ENCODE measurements at regions not wholly inside any gene's neighbourhood (a gene's known extent, or its start where the extent isn't known, plus 50 kb on each side); places are given as distances from the start of the nearest gene placed in this dataset.

DNA sequence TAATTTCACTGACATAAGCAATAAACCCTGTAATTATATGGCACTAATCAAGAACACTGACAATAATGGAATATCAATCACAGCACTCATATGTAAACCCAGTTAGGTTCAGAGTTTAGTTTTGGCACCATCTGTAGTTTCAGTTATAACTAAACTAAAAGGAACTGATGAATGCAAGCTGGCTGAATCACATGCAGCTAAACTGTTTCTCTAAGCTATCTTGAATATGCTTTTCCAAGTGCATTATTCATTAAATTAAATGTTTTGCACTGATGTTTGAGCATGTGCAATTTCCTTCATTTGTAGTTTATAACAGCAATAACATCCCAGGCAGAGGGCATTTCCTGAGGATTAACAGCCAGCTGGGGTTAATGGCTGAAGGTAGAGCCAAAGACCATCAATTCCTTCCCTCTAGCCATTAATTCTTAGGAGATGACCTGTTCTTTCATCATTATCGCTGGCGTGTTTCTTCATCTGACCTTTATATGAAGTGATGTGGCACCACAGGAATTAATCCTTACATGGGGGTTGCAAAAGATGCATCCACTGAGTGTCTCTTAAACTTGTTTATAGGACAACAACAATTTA lies 562.8 kb upstream of the IGFBP7 start:
- no peak for TF ChIP-seq EZH2 (IDR thresholded peaks at IDR 0.05; ENCODE audit: low read depth, unreplicated experiment)
- TF ChIP-seq CTCF (conservative IDR thresholded peaks at IDR 0.05; ENCODE audit: low read depth in 2 of 2), result no peak

Measured in GM23338 (cell line).